Activated T-cell treated with anti-CD3 and anti-CD28 coated beads, Interleukin-2, amount 50 U/mL, for 24 hours (primary cell): ENCODE measurements at regions not wholly inside any gene's neighbourhood (a gene's known extent, or its start where the extent isn't known, plus 50 kb on each side); places are given as distances from the start of the nearest gene placed in this dataset.
"Not testable (repeated sequence)": the region's sequence is repeated elsewhere in the genome, so short reads cannot be mapped to it uniquely, and the experiment has no call there.

ENCODE experiments used
- DNase-seq: peaks from one replicate; pipeline ENCODE4 v3.0.0-alpha.2; 2020
- H3K27ac Mint-ChIP-seq: 2 replicates; pipeline ENCODE4 v1.8.0; 2020; ENCODE audit warnings: mild to moderate bottlenecking, mixed read lengths
- H3K27me3 Mint-ChIP-seq: 2 replicates; pipeline ENCODE4 v1.8.0; 2020; ENCODE audit warnings: mixed read lengths
- H3K36me3 Mint-ChIP-seq: 2 replicates; pipeline ENCODE4 v1.8.0; 2020; ENCODE audit warnings: low read depth, mixed read lengths
- H3K4me1 Mint-ChIP-seq: 2 replicates; pipeline ENCODE4 v1.8.0; 2020; ENCODE audit warnings: low read depth, mixed read lengths
- H3K4me3 Mint-ChIP-seq: 2 replicates; pipeline ENCODE4 v1.8.0; 2020; ENCODE audit warnings: mild to moderate bottlenecking, moderate library complexity, mixed read lengths
- H3K9me3 Mint-ChIP-seq: 2 replicates; pipeline ENCODE4 v1.8.0; 2020; ENCODE audit warnings: mixed read lengths

DNA sequence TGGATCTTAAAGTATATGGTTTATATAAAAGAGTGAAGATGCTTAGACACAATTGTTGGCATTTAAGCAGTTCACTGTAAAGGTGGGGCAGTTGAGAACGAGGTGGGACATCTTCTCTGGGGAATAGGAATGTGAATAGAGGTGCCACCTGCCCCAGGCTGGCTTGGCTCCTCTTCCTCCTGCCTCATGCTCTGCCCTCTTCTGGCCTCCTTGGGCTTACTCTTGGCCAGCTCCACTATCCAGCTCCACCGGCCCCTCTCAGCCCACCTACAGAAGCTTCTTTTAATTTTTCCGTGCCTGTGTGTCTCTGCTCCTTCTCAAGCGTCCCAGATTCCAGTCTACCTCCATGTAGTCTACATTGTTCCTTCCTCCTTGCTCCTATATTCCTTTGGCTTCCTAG lies 122.1 kb downstream of the NUF2 start:
- H3K4me3 Mint-ChIP-seq: no peak overlapping the region

DNA sequence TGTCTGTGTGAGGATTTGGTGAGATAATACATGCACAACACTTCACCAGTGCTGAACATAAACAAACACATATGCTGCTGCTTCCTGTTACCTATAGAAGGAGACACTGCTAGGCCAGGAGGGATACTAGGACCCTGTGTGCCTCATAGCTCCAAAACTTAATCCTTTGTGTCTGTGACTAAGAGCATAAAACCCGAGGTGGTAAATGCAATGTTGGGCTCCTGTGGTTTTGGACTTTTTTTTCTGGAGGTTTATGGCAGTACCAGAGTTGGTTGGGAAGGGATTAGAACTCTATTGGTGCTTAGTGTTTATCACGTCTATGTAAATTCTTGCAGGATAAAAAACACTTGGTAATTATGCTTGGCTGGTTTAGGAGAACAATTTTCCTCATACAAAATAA lies 122.9 kb downstream of the NUF2 start:
- H3K36me3 Mint-ChIP-seq: no peaks in the 10 kb centered on the region
- no peak for DNase-seq
- peaks cover 11% of the 10 kb centered on the region for H3K27me3 Mint-ChIP-seq
- no peaks in the 10 kb centered on the region for H3K4me1 Mint-ChIP-seq
- no peaks in the 10 kb centered on the region for H3K9me3 Mint-ChIP-seq
- no peak overlapping the region for H3K27ac Mint-ChIP-seq
- no peak overlapping the region for H3K4me3 Mint-ChIP-seq

More for the DNA sequence above, 122.1 kb downstream of the NUF2 start:
- Mint-ChIP-seq H3K9me3 (no peaks in the 10 kb centered on the region), H3K36me3 (no peaks in the 10 kb centered on the region), H3K27me3 (peaks cover 17% of the 10 kb centered on the region), H3K27ac (no peak overlapping the region), H3K4me1 (no peaks in the 10 kb centered on the region)
- no peak for DNase-seq

DNA sequence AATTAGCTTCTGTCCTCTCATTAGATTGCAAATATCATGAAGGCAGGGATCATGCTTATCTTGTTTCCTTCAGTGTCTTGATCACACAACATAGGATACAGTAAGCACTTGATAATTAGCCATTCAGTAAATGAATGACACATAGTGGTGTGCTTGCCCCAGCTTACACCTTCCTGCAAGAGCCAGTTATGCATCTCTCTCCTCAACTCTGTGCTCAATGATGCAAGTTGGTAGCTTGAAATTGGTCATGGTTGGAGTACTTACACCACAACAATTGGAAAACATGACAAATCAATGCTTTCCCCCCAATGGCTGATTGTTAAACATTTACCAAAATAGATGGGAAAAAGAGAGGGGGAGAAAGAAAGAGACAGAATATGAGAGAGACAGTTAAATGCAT lies 129.2 kb downstream of the NUF2 start:
- Mint-ChIP-seq H3K4me1 (no peaks in the 10 kb centered on the region), H3K9me3 (no peaks in the 10 kb centered on the region), H3K27ac (no peak overlapping the region), H3K4me3 (no peak overlapping the region), H3K36me3 (no peaks in the 10 kb centered on the region), H3K27me3 (no peaks in the 10 kb centered on the region)
- no peak for DNase-seq

DNA sequence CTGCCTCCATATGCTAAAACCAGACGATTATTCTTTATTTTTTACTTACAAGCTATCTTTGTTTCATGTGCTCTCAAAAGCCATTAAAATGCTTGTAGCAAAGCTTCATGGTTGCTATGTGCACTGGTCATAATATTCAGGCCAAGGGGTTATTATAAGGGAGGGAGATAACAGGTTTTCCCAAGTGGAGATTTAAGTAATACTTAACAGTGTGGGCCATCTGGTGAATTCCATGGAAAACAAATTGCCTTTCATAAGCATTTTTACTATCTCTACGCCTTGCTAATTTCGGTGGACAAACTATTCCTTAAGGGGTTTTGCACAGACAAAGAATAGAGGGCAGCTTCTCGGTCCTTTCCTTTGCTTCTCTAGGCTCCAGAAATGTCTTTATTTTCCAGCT lies 137.8 kb downstream of the NUF2 start:
- H3K27me3 Mint-ChIP-seq: no peaks in the 10 kb centered on the region
- no peaks in the 10 kb centered on the region for H3K4me1 Mint-ChIP-seq
- H3K27ac Mint-ChIP-seq: no peak overlapping the region
- H3K36me3 Mint-ChIP-seq: no peaks in the 10 kb centered on the region
- DNase-seq: no peak
- no peaks in the 10 kb centered on the region for H3K9me3 Mint-ChIP-seq
- no peak overlapping the region for H3K4me3 Mint-ChIP-seq

DNA sequence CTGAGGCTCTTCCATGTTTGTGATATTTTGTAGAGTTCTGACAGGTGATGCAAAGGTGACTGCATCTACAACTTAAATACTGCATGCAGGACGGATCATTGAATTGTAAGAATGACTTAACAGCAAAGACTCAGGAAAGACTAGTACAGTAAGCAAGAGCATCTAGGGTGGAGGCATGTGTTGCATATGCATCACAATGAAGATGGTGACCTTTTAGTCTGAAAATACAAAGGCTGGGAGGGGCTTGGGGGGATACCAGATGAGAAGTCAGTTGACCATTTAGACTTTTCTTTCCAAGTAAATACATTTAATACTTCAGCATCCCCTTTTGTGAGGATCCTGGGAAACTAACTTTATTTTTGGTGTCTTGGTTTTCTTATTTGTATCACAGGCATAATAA lies 145.5 kb downstream of the NUF2 start:
- no peak overlapping the region for H3K27ac Mint-ChIP-seq
- no peaks in the 10 kb centered on the region for H3K27me3 Mint-ChIP-seq
- no peaks in the 10 kb centered on the region for H3K36me3 Mint-ChIP-seq
- H3K9me3 Mint-ChIP-seq: peaks cover 2% of the 10 kb centered on the region
- DNase-seq: no peak
- H3K4me1 Mint-ChIP-seq: no peaks in the 10 kb centered on the region
- H3K4me3 Mint-ChIP-seq: no peak overlapping the region

- Mint-ChIP-seq H3K9me3 (peaks cover 3% of the 10 kb centered on the region), H3K27me3 (no peaks in the 10 kb centered on the region), H3K4me3 (no peak overlapping the region), H3K27ac (no peak overlapping the region), H3K36me3 (no peaks in the 10 kb centered on the region), H3K4me1 (no peaks in the 10 kb centered on the region)
- no peak for DNase-seq
These were observed 150.3 kb downstream of the NUF2 start for GRCh38 chr1:163471779-163472650.

GRCh38 chr1:163472651-163473248 lies 151.0 kb downstream of the NUF2 start:
- no peaks in the 10 kb centered on the region for H3K4me1 Mint-ChIP-seq
- H3K9me3 Mint-ChIP-seq: peaks cover 4% of the 10 kb centered on the region
- no peaks in the 10 kb centered on the region for H3K27me3 Mint-ChIP-seq
- no peaks in the 10 kb centered on the region for H3K36me3 Mint-ChIP-seq
- DNase-seq: no peak
- H3K4me3 Mint-ChIP-seq: no peak overlapping the region
- H3K27ac Mint-ChIP-seq: no peak overlapping the region

- Mint-ChIP-seq H3K4me1 (no peaks in the 10 kb centered on the region), H3K27ac (no peak overlapping the region), H3K4me3 (no peak overlapping the region), H3K36me3 (no peaks in the 10 kb centered on the region), H3K27me3 (peaks cover 3% of the 10 kb centered on the region), H3K9me3 (peaks cover 10% of the 10 kb centered on the region)
- no peak for DNase-seq
These were observed 155.6 kb downstream of the NUF2 start for GRCh38 chr1:163477276-163477830.

GRCh38 chr1:163498391-163499330 lies 176.9 kb downstream of the NUF2 start:
- not testable (repeated sequence) for H3K4me3 Mint-ChIP-seq, H3K4me1 Mint-ChIP-seq

GRCh38 chr1:163504331-163504978 lies 182.7 kb downstream of the NUF2 start:
- no peak overlapping the region for H3K27ac Mint-ChIP-seq
- H3K9me3 Mint-ChIP-seq: no peaks in the 10 kb centered on the region
- no peaks in the 10 kb centered on the region for H3K4me1 Mint-ChIP-seq
- H3K36me3 Mint-ChIP-seq: no peaks in the 10 kb centered on the region
- no peaks in the 10 kb centered on the region for H3K27me3 Mint-ChIP-seq
- DNase-seq: no peak
- no peak overlapping the region for H3K4me3 Mint-ChIP-seq

More at GRCh38 chr1:163498391-163499330, 176.9 kb downstream of the NUF2 start:
- not testable (repeated sequence) for H3K27ac Mint-ChIP-seq, H3K27me3 Mint-ChIP-seq, H3K9me3 Mint-ChIP-seq, DNase-seq, H3K36me3 Mint-ChIP-seq

GRCh38 chr1:163509114-163509513 lies 187.4 kb downstream of the NUF2 start:
- Mint-ChIP-seq H3K36me3 (no peaks in the 10 kb centered on the region), H3K27me3 (no peaks in the 10 kb centered on the region), H3K4me1 (no peaks in the 10 kb centered on the region), H3K27ac (no peak overlapping the region), H3K4me3 (no peak overlapping the region), H3K9me3 (no peaks in the 10 kb centered on the region)
- DNase-seq: no peak

DNA sequence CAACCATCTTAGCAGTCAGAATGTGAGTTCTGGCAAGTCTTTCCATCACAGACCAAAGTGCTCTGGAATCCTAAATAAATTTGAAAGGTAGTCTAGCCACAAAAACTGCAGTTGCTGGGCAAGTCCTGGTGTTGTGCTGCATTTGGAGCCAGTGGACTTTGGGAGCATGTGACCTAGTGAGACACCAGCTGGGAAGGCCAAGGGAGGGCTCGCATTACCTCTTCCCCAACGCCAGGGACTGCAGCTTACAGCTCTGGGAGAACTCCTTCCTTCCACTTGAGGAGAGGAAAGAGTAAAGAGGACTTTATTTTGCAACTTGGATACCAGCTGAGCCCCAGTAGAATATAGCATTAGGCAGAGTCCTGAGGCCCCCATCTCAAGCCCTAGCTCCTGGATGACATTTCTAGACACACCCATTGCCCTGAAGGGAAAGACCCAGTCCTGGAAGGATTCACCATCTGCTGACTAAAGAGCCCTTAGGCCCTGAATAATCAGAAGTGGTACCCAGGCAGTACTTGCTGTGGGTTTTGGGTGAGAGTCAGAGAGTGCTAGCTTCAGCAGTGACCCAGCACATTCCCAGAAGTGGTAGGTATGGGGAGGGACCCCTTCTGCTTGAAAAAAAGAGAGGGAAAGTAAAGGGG lies 190.7 kb downstream of the NUF2 start:
- no peaks in the 10 kb centered on the region for H3K27me3 Mint-ChIP-seq
- H3K9me3 Mint-ChIP-seq: peaks cover 3% of the 10 kb centered on the region
- H3K4me1 Mint-ChIP-seq: no peaks in the 10 kb centered on the region
- no peaks in the 10 kb centered on the region for H3K36me3 Mint-ChIP-seq
- no peak overlapping the region for H3K27ac Mint-ChIP-seq
- no peak for DNase-seq
- no peak overlapping the region for H3K4me3 Mint-ChIP-seq

DNA sequence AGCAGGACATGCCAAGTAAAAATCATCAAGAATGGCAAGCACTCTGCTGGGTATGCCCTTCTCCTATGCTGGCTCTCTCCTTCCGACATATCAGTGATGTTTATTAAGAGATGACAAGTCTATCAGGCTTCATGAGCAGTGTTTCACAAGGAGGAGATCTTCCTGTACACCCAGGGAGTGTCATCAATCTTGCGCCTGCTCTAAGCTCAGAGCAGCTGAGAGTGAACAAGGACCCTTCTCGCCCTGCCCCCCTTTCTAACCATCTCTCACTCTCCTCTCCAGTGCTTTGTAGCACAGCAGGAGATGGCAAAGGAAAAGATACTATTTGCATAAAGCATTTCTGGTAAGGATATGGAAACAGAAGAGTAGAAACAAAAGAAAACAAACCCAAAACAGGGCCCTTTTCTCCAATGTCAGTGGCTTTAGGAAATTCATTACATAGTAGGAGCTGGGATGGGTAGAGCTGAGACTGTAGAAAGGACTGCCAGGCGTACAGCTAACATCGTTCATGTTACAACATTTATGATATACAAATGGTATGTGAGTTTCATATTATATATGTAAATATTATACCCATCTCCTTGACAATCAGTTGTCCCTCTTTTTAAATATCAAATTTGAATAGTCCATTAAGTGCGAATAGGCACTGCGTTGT lies 201.7 kb downstream of the NUF2 start:
- no peak overlapping the region for H3K27ac Mint-ChIP-seq
- H3K27me3 Mint-ChIP-seq: no peaks in the 10 kb centered on the region
- no peaks in the 10 kb centered on the region for H3K36me3 Mint-ChIP-seq
- H3K9me3 Mint-ChIP-seq: peaks cover 7% of the 10 kb centered on the region
- H3K4me3 Mint-ChIP-seq: no peak overlapping the region
- no peak for DNase-seq
- H3K4me1 Mint-ChIP-seq: no peaks in the 10 kb centered on the region
